ENCODE measurements at regions not wholly inside any gene's neighbourhood (a gene's known extent, or its start where the extent isn't known, plus 50 kb on each side); places are given as distances from the start of the nearest gene placed in this dataset.

DNA sequence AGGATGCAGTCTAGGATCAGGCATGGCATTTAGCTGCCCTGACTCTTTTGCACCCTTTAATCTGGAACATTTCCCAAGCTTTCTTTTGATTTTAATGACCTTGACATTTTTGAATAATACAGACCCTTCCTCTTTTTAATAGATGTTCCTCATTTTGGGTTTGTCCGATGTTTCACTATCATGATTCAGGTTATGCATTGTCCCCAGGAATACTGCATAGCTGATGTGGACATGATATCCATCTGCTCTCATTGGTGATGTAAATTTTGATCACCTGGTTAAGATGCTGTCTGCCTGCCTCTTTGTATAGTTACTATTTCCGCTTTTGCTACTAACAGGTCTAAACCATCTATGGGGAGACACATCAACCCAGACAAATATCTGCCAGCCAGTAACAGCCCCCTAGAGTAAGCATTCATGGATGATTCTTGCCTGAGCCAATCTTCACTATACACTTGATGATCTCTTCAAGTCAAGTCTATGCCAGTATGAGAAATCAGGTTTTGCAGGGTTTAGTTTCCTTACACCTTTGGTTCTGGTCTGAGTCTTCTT is 50.6 kb upstream of the ULK4 start:
- TF ChIP-seq, protein P1, sequence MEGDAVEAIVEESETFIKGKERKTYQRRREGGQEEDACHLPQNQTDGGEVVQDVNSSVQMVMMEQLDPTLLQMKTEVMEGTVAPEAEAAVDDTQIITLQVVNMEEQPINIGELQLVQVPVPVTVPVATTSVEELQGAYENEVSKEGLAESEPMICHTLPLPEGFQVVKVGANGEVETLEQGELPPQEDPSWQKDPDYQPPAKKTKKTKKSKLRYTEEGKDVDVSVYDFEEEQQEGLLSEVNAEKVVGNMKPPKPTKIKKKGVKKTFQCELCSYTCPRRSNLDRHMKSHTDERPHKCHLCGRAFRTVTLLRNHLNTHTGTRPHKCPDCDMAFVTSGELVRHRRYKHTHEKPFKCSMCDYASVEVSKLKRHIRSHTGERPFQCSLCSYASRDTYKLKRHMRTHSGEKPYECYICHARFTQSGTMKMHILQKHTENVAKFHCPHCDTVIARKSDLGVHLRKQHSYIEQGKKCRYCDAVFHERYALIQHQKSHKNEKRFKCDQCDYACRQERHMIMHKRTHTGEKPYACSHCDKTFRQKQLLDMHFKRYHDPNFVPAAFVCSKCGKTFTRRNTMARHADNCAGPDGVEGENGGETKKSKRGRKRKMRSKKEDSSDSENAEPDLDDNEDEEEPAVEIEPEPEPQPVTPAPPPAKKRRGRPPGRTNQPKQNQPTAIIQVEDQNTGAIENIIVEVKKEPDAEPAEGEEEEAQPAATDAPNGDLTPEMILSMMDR (IDR thresholded peaks at IDR 0.05): no peak
- no peak for TF ChIP-seq POLR2A (IDR thresholded peaks at IDR 0.05)
- H3K27me3 ChIP-seq: no peaks in the 10 kb centered on the region
- DNase-seq: no peak
- peak overlapping the region; percentile 91 to 95 (median 93) for H3K27ac ChIP-seq
- H3K36me3 ChIP-seq: no peaks in the 10 kb centered on the region
- peaks cover 0 to 19% (median 6%) of the 10 kb centered on the region in 4 donors for H3K4me1 ChIP-seq
- peak overlapping the region in 3 of 4 donors; percentile 75 to 92 (median 86) for H3K4me3 ChIP-seq
- no peaks in the 10 kb centered on the region for H3K9me3 ChIP-seq
